T-helper 2 cell (primary cell): ENCODE measurements at regions not wholly inside any gene's neighbourhood (a gene's known extent, or its start where the extent isn't known, plus 50 kb on each side); places are given as distances from the start of the nearest gene placed in this dataset.
"Not testable (repeated sequence)": the region's sequence is repeated elsewhere in the genome, so short reads cannot be mapped to it uniquely, and the experiment has no call there.

Experiments
- DNase-seq, 5 experiments: peaks; one replicate each; pipeline versions ENCODE4 v3.0.0 to v3.0.0-alpha.2; 2012 to 2022

GRCh38 chr12:88812610-88813009 lies 232.3 kb upstream of the KITLG start:
- no peak for DNase-seq

DNA sequence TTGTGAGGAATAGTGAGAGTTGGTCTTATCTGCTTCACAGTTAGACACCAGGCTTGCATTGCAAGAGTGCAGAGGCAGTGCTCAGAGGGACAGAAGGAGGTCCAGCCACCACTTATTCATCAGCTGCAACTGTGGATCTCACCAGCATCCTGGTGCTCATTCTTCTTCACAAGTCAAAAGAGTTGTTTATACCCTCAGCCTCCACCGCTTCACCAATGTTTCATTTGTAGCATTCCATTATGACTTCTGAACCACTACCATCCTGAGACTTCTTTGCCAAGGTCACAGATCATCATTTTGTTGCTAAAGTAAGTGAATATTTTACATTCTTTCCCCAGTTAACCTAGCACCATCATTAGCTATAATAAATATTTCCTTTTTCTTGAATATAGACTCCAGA lies 230.5 kb upstream of the KITLG start:
- no peak for DNase-seq

DNA sequence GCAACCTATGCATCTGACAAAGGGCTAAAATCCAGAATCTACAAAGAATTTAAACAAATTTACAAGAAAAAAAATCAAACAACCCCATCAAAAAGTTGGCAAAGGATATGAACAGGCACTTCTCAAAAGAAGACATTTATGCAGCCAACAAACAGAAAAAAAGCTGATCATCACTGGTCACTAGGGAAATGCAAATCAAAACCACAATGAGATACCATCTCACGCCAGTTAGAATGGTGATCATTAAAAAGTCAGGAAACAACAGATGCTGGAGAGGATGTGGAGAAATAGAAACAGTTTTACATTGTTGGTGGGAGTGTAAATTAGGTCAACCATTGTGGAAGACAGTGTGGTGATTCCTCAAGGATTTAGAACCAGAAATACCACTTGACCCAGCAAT lies 229.6 kb upstream of the KITLG start:
- not testable (repeated sequence) for DNase-seq

DNA sequence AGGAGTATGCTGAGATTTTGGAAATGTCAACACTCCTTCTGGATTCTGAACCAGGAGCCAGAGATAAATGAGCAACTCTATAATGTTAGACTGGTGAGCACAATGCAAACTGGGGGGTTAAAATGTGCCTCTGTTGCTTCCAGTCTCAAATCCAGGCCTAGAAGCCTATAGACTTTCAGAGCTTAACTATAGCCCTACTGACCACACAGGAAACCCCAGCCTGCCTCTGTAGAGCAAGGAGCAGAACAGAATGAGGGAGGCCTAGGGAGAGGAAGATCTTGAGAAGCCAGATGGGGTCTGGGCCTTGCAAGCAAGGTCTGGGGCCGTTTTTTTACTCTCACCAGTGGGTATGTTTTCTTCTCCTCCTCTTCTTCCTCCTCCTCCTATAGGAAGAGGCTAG lies 225.4 kb upstream of the KITLG start:
- DNase-seq: no peak

DNA sequence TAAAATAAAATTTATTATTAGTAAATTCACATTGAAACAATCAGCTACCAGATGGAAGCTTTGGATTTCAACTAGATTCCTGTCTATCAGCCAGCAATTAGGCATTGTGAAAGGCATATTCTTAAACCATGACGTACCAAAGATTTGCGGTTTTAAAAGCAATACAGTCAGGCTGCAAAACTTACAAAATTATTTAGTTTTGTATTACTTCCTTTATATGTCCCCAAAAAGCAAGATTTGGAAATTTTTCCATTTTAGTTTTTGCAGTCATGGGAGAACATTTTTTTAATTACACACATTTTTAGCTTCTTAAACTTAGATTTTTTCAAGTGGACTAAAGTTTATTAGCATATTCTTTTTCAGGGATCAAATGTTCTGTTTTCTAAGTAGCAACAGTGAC lies 225.0 kb upstream of the KITLG start:
- no peak for DNase-seq

- no peak for DNase-seq
These were observed 221.9 kb upstream of the KITLG start for GRCh38 chr12:88802096-88802706.

DNA sequence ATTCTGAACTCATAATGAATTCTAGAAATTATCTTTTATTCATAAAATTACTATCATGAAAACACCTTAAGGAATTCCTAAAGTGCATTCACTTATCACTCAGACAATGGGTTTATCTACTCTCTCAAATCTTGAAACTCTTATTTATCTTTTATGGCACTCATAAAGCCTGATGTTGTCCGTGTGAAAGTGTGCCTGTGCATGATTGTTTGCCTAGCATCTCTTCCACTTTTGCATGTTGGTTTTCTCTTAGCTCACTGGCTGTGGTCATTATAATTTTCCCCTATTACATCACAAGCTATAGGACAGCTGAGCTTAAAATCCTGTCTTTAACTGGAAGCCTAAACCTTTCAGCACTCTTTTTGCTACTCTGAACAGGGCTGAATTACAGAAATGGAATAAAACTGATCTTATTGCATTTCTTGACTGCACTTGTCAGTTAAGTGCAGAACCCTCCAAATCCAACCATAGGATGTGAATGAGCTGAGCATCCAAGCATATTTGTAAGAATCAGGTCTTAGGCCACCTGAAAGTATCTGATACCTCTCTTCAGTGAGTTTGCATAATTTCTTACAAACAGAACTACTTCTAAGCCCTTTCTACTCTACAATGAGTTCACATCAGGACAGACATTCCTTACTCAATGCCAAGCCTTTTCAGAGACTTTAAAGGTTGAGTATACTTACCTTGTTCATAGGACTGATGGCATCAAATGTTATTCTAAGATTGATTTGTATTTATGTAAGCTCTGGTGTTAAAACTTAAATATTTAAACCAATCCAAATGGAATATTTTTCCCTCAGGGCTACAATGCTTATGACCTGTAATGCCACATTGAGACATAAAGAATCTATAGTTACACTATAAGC lies 221.2 kb upstream of the KITLG start:
- DNase-seq: no peak

GRCh38 chr12:88793096-88793495 lies 212.8 kb upstream of the KITLG start:
- DNase-seq: no peak

GRCh38 chr12:88790231-88790630 lies 210.0 kb upstream of the KITLG start:
- DNase-seq: no peak

GRCh38 chr12:88784166-88784565 lies 203.9 kb upstream of the KITLG start:
- DNase-seq: no peak

- no peak for DNase-seq
These were observed 202.1 kb upstream of the KITLG start for GRCh38 chr12:88782351-88782750.

GRCh38 chr12:88781909-88782308 lies 201.6 kb upstream of the KITLG start:
- no peak for DNase-seq

GRCh38 chr12:88778064-88778463 lies 197.8 kb upstream of the KITLG start:
- no peak for DNase-seq

DNA sequence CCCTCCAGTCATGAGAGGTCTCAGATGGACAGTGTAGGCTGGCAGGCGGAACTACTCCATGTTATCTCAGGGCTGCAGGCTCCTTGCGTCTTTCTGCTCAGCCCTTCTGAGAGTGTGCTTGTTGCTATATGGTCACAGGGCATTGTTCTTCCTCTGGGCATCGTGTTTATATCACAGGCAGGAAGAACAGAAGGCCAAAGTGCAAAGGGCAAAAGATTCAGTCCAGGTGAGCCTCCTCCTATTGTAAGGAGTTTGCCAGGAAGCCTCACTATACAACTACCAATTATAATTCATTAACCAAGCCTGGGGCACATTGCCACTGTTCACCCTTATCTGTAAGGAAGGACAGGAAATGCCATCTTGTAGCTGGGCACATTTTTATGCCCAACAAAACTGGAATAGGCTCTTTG lies 195.5 kb upstream of the KITLG start:
- DNase-seq: no peak

- DNase-seq: no peak
These were observed 187.4 kb upstream of the KITLG start for GRCh38 chr12:88767699-88768098.

GRCh38 chr12:88764781-88765480 lies 184.7 kb upstream of the KITLG start:
- DNase-seq: no peak

- no peak for DNase-seq
These were observed 183.3 kb upstream of the KITLG start for GRCh38 chr12:88763536-88764100.

DNA sequence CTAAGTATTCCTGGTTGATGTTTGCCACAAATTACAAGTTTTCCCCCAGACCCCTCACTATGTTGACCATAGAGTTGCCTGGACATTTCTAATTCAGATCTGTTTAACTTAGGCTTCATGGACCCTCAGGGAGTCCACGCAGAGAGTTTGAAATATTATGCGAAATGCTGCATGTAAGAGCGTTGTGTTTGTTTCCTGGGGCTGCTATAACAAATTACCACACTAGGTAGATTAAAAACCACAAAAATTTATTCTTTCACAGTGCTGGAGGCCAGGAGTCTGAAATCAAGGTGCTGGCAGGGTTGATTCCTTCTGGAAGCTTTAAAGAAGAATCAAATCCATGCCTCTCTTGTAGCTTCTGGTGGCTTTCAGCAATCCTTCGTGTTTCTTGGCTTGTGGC lies 177.9 kb upstream of the KITLG start:
- no peak for DNase-seq

GRCh38 chr12:88756917-88757316 lies 176.6 kb upstream of the KITLG start:
- no peak for DNase-seq

- DNase-seq: no peak
These were observed 175.9 kb upstream of the KITLG start for GRCh38 chr12:88756153-88756552.

DNA sequence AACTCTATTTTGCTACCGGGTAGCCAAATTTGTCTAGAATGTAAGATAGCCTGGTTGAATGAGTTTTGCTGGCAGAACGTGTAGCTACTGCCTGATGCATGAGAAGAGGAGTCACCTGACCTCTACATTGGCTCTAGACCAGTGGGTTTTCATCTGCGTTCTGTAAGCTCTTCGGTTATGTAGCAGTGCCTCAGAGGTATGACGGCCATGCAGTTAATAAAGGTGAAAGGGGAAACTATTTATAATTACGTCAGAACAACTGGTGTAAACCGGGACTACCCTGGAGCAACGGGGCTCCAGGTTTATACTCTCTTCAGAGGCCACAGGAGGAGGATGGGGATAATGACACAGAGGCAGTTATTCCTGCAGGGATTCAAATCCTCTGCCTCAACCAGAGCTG lies 173.4 kb upstream of the KITLG start:
- DNase-seq: no peak

DNA sequence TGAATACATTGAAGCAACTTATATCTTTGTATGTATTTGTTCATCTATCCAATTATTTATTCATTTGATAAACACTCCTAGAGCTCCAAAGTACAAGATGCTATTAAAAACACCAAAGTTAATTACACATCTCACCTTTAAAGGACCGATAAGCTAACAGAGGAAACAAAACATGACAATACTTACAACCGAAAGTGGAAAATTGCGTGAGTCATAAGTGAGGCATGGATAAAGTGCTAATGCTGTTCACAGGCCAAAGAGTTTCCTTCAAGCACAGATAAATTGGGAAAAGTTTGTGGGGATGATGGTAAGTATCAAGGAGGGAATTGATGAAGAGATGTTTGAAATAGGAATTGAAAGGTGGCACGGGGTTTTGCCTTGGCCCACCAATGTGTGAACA lies 172.8 kb upstream of the KITLG start:
- DNase-seq: no peak

- no peak for DNase-seq
These were observed 171.9 kb upstream of the KITLG start for GRCh38 chr12:88752183-88752582.
